ENCODE measurements at regions not wholly inside any gene's neighbourhood (a gene's known extent, or its start where the extent isn't known, plus 50 kb on each side); places are given as distances from the start of the nearest gene placed in this dataset.

DNA sequence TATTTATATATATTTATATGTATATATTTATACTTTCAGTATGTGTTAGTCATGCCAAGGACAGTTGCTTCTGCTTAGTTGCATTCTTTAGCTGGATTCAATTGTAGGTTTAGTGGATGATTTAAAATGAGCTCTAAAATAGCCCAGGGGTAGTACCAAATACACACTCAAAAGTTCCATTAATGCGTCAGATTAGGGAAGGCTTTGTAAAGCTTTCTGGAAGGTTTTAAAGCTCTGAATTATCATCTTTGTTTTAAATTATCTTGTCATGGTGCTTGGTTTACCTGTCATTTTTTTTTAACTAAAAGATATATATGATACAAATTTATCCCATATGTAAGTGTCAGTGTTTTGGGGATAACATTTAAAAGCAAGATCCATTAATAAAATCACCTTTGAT is 242.7 kb upstream of the ADAMTS5 start:
- DNase-seq (ENCODE audit: low read depth in 3 of 3): no peak

DNA sequence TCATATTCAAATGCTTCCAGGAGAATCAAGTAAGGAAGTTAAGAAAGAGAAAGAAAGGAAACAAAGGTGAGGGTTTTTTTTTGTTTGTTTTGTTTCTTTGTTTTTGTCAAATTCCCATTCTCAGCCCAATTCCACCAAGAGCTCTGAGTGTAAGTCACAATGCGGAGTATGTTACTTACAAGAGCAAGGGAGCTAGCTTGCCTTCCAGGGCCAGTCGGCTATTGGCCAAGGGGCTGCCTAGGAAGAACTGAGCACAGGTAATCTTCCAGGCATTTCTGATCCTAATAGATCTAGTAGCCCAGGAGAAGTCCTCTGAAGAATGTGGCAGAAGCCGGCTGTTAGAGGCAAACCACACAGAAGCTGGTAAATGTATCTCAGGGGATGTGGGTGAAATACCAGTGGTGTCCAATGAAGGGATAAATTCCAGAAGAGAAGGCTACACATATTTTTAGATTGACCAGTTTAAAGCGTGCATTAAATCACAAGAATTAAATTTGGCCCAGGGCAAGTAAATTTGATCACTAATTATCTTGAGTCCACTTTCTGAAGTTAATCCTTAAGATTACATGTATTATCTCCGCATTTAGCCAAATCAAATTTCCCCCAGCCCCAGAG is 239.6 kb upstream of the ADAMTS5 start:
- DNase-seq (ENCODE audit: low read depth in 3 of 3): no peak

DNA sequence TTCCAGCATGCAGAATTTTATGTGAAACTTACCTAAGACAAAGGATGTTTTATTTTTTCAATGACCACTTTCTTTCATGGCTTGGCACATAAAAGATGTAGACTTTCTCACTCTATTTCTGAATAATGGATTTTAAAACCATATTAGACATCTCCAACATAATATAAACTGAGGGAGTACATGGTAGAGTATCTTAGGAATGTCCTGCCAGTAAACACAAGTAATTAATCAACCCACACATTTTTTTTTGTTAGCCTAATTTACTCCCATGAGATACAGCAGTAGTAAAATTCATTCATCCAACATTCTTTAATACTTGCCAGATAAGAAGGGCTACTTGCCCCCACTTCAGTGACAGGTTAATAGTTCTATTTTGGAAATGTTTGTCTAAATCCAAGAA is 235.4 kb upstream of the ADAMTS5 start:
- DNase-seq (ENCODE audit: low read depth in 3 of 3): no peak

DNA sequence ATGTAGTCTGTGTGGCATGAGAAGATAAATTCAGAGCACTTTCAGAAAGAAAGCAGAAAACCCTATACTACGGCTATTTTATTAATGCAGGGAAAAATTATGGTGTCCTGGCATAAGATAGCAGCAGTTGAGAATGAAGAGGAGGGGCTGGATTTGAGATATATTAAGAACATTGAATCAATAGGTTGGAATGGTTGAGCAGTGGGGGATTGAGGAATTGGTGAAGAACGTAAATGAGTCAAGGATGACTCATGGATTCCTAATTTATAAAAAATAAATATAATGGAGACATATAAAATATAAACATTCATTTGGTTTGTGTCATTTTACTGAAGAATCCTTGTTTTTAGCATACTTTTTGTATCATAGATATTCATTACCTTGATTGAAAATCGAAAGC is 234.3 kb upstream of the ADAMTS5 start:
- no peak for DNase-seq (ENCODE audit: low read depth in 3 of 3)

DNA sequence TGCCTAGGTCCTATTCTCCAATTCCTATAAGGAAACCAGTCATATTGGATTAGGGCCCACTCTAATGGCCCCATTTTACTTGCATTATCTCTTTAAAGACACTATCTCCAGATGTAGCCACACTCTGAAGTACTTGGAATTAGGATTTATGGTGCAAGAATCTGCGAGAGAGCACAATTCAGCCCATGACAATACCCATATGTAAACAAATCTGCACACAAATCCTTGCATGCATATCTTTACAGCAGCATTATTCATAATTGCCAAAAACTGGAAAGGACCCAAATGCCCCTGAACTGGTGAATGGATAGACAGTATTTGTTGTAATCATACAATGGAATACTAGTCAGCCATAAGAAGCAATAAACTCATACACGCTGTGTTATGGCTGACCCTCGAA is 229.8 kb upstream of the ADAMTS5 start:
- DNase-seq (ENCODE audit: low read depth in 3 of 3): no peak

DNA sequence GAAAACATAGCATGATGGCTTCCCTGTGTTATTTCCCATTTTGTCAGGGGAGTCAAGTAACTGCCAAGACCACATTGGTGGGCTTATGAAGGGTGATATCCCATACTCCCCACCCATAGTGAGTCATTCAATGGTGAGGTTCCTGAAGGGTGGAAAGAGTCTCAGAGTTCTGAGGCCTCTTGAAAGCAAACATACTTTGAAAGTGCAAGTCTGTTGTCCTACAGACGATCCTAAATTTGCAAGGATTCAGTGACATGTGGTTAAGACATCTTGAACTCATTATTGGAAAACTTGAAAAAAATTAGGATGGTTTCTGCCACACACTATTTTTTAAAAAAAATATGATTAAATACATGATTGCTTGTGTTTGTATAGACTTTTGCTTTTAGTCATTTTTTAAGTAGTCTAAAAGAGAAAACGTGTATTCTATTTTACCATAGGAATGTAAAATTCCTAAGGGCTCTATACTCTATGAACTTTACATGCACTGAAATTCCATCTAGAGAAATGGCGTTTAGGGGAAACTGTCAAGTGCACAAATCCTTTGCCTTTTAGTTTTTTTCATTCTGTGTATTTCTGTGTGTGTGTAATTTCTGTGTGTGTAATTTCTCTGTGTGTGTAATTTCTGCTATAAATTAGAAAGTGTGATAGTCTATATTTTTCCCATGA is 225.5 kb upstream of the ADAMTS5 start:
- DNase-seq (ENCODE audit: low read depth in 3 of 3): no peak

DNA sequence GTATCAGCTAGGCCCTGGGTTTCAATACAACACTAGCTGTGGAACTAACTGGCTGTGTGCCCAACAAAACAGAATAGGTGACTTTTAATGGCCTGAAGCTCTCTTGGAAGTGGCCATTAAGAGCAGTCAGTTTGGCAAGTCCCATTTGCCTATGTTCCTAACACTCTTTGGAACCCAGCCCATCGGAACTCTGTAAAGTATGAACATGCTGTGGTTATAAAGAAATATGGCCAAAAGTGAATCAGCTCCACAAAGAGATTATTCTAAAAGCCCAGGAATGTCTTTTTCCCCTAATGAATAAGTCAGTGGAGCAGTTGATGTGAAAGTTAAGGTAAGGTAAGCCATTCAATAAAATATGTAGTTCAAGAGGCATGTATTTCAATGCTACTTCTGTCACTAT is 223.7 kb upstream of the ADAMTS5 start:
- no peak for DNase-seq (ENCODE audit: low read depth in 3 of 3)

DNA sequence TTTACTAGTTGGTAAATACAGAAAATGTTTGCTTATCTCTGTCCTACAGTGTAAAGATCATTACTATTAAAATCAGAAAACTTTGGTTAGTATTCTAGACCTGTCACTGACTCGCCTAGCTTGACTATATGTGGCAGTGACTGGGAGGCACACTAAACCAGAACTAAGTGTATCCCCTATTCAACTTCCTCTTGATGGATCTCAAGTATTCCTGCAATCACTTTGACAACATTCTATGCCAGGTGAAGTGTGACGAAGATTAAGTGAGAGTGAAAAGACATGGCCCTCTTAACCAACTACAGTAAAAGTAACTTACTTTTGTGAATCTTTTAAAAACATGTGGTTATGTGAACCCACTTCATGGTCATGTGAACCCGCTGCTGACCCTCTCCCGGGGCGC is 223.0 kb upstream of the ADAMTS5 start:
- DNase-seq (ENCODE audit: low read depth in 3 of 3): no peak

DNA sequence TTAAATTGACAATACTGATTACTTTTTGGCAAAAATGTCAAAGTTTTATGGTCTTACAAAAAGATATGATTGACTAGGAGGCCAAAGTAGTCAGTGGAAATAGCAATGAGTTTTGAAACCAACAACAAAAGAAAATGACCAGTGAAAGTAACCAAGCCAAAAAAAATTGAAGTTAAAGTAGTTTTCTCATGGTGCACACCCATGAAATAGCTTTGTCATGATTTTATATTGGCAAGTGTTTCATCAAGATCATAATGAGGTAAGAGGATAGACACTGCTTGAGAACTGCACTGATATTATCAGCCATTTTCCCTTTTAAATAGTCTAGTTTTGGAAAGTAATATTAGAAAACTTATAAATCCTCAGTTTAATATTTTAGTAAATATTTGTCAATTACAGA is 206.2 kb upstream of the ADAMTS5 start:
- DNase-seq (ENCODE audit: low read depth in 3 of 3): no peak

DNA sequence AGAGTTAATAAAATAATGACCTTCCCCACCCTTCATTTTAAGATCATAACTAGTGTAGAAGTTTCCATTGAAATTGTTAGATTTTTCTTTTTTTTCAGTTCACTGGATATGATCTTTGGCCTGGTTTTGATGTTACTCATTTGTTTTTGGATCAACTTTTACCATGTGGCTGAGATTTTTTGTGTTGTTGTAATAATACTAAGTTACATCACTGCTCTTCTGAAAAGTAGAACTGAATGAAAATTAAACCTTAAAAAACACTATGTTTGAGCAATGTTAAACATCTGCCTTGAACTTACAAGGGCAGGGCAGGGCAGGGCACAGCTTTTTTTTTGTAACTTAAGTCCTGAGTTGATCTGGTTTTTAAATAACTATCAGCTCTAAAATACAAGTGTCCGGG is 204.8 kb upstream of the ADAMTS5 start:
- DNase-seq (ENCODE audit: low read depth in 3 of 3): no peak

DNA sequence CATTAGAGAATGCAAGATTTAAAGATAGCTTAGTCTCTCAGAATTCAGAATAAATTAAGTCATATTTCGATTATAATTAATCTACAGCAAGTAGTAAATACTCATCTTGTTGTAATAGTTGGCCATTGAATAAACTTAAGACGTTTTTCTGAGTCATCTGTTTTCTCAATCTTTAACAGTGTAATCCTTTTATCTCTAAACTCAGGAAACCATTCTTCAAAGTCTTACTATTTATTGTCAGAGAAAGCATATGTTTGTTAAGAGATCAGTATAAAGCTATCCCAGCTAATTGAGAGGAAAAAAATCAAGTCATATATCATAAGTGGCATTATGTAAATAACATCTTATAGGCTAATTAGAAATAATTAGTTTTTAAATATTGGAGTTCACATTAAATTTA is 201.2 kb upstream of the ADAMTS5 start:
- DNase-seq (ENCODE audit: low read depth in 3 of 3): no peak

DNA sequence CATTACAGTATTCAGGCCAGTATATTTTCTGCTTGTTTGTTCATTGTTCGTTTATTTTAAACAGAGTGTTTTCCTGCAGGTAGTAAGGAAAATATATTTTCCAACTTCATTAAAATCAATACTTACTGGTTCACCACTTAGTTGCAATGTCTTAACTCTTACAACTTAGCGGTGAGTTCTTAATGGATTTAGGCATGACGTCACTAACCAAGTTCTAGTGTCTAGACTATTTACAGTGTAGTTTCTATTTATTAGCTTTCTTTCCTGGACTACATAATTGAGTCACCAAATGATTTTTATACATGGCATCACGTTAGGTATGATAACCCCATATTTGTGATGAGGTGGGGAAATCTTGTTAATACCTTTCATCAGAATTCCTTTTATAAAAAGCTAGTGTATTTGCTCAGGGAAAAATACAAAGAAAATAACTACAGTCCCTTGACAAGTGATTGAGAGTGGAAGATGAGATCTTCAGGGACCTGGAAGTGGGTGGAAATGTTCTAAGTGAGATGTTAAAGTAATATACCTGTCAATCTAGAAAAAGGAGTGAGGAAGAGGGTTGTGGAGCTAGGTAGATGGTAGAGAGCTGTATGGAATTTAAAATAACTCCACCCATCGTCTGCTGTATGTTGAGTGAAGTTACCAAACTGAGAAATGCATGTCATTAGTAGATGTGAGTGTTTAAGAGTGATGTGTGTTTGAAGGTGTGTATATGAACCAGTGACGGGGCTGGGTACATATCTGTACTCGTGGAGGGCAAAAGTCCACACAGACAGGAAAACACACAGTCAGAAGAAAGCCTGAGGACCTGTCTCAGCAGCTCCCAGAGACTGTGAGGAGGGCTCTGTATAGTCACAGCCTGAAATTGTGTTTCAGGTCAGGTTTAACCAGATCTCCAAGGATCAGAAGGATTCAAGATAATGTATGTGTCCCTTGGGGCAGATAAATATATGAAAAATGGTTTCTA is 197.6 kb upstream of the ADAMTS5 start:
- DNase-seq (ENCODE audit: low read depth in 3 of 3): no peak

DNA sequence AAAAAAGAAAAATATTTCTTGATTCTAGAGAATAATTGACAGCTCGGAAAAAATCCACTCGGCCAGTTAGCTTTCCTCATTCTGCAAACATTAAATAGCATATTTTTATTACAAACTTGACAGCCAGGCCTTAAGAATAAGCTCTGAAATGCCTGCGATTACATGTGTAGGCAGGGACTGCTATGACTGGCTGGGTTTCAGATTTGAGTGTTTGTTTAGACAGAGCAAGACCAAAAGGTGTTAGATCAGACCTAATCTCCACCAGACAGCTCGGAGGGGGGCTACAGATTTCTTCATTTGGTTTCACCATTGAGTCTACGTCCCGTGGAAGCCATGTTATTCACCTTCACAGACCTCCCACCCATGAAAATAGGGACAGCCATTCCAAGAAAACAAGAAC is 192.1 kb upstream of the ADAMTS5 start:
- DNase-seq (ENCODE audit: low read depth in 3 of 3): no peak

DNA sequence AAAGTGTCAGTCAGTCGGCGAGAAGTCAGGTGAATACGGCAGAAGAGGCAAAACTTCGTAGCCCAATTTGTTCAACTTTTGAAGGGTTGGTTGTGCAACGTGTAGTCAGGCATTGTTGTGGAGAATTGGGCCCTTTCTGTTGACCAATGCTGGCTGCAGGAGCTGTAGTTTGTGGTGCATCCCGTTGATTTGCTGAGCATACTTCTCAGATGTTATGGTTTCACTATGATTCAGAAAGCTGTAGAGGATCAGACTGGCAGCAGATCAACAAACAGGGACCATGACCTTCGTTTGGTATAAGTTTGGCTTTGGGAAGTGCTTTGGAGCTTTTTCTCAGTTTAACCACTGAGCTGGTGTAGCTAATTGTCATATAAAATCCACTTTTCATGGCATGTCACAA is 190.2 kb upstream of the ADAMTS5 start:
- DNase-seq (ENCODE audit: low read depth in 3 of 3): no peak

DNA sequence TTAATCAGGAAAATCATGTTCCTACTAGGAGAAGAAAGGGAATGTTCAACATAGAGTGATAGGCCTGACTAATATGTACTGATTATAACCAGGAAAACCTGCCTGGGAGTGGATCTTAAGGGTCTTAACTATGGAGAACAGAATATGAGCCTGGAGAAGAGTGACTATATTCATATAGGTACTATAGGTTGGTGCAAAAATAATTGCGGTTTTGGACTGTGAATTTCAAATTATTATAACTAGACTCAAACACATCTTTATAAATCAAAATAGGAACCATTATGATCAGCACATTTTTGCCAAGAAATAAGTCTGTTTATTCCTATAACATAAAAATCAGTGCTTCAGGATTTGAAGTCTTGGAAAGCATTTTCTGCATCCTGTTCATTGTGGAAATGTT is 189.8 kb upstream of the ADAMTS5 start:
- DNase-seq (ENCODE audit: low read depth in 3 of 3): no peak

DNA sequence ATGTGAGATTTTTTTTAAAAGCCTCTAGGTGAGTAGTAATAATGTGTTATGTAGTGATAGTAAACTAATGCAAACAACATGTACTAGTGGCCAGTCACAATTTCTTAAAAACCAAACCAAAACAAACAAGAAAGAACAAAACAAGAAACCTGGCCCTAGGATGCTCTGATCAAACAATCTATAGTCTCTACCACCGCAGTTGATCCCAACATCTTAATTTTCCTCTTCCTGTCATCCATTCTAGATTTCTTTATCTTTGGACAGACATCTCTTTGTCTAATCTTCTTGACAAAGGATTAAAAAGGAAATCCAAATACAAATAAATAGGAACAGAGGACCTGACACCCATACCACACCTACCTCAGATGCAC is 188.2 kb upstream of the ADAMTS5 start:
- DNase-seq (ENCODE audit: low read depth in 3 of 3): no peak

DNA sequence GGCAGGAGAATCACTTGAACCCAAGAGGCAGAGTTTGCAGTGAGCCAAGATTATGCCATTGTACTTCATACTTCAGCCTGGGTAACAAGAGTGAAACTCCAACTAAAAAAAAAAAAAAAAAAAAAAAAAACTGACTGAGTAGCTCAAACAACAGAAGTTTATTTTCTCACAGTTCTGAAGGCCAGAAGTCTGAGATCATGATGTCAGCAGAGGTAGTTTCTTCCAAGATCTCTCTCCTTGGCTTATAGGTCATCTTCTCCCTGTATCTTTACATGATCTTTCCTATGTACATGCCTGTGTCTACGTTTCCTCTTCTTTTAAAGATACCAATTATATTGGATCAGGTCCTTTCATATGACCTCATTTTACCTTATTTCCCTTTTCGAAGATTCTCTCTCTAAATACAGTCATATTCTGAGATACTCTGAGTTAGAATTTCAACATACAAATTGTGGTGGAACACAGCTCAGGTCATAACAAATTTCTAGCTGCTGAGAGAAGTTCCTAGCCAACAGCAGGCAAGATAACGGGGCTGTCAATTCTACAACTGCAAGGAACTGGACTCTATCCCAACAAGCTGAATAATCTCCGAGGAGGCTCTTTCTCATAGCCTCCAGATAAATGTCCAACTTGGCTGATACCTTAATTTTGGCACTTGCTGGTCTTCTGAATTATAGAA is 187.7 kb upstream of the ADAMTS5 start:
- no peak for DNase-seq (ENCODE audit: low read depth in 3 of 3)

DNA sequence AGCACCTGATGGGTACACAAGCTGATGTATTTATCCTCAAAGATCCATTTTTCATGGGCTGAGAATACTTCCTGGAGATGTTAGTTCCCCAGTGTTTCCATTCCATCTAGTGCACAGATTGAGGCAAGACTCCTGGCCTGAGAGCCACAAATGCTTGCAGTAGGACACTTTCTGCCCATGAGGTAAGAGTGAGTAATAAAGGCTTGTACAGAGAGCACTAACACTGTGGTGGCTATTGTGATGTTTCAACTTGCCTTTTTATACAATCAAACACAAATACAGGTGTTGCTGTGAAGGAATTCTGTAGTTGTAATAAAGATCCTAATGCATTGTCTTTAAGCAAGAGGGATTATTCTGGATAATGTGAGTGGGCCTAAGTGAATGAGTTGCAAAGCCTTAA is 186.1 kb upstream of the ADAMTS5 start:
- no peak for DNase-seq (ENCODE audit: low read depth in 3 of 3)

DNA sequence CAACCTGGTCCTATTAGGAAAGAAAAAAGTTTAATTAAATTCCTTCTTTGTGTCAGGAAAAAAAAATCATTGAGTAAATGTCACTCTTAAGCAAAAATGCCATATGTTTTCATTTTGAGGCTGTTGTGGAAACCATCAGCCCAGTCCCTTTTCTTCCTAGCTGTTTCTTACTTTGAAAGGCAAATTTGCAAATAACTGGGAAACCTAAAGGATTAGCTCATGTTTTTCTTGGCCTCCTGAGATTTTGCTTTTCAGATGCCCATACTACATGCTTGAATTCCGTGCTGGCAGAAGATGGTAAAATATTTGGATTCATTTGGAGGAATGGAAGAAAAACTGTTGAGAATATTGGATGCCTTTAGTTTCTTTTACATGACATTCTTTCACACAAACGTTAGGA is 182.1 kb upstream of the ADAMTS5 start:
- DNase-seq (ENCODE audit: low read depth in 3 of 3): no peak

DNA sequence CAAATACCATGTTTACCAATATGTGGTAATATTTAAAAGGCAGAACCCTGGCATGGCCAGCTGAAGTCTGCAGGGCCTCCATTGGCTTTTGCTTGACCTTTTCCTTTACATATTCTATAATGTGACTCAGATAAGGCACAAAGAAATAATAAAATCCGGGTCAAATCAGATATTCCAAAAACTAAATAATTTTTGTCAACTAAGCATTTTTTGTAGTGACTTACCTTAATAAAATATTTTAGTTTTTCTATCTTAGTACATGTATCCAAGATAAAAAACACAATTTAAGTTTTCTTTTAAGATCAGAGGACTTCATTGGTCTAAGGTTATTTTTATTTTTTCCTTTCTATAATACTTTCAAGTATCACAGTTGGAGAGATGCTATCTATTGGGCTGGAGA is 179.4 kb upstream of the ADAMTS5 start:
- DNase-seq (ENCODE audit: low read depth in 3 of 3): no peak

DNA sequence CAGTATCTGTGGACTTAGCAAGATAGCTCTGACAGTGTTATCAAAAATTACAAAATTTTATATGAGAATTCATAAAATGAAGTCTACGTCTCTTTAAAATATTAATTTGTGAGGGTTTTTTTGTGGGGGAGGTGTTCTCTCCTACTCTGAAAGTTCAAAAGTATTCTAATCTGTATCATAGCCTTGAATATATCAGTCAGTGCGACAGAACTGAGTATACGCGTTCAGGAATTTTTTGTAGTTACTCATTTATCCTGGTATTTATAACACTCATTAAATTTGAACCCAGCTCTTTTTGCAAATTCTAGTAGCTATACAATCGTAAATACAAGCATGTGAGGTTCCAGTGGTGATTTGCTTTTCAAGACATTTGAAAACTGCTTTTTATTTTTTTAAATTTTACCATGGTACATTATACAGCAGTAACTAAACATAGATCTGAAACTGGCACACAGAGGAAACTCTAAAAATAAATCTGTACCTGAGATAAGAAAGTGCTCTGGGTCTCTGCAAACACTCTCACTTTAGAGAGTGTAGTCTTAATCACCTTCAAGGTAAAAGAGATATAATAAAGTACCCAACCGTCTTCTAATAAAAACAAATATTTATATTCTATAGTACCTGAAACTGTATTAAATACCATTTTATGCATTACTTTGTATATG is 178.4 kb upstream of the ADAMTS5 start:
- no peak for DNase-seq (ENCODE audit: low read depth in 3 of 3)

DNA sequence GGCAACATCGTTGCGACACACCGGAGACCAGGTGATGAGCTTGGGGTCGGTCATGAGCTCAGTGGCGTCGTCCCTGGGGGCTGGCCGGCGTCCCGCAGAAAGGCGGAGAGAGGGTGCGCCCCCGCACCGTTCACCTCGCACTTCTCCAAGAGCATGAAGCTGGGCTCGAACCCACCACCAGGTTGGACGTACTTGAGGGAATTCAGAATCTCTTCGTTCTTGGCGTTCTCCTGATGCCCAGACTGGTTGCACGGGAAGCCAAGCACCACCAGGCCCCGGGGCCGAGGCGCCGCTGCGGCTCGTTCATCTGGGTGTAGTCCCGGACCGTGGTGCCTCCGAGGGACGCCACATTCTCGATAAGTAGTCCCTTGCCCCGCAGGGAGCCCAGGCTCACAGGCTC is 176.6 kb upstream of the ADAMTS5 start:
- no peak for DNase-seq (ENCODE audit: low read depth in 3 of 3)

All from stimulated activated CD4-positive, alpha-beta T cell treated with anti-CD3 and anti-CD28 coated beads, TNF-alpha, amount 100 ng/mL, for 48 hours (primary cell).